ENCODE measurements at regions not wholly inside any gene's neighbourhood (a gene's known extent, or its start where the extent isn't known, plus 50 kb on each side); places are given as distances from the start of the nearest gene placed in this dataset.

GRCh38 chr11:110805756-110806155 is 93.5 kb upstream of the ARHGAP20 start:
- no peak for TF ChIP-seq CTCF (IDR thresholded peaks at IDR 0.05)
- no peak for TF ChIP-seq POLR2A (IDR thresholded peaks at IDR 0.05)
